CD8-positive, alpha-beta memory T cell (primary cell): ENCODE measurements at regions not wholly inside any gene's neighbourhood (a gene's known extent, or its start where the extent isn't known, plus 50 kb on each side); places are given as distances from the start of the nearest gene placed in this dataset.

Experiments used
- CTCF ChIA-PET: fragments of 350-600 bp; sonication (Branson Sonifier 250); formaldehyde crosslinking; loops from one replicate; lab custom pipeline; 2021; ENCODE audit warnings: antibody characterized with exemption; lab: Charles Lee
- POLR2A ChIA-PET: fragments of 350-600 bp; sonication (Branson Sonifier 250); formaldehyde crosslinking; loops from one replicate; lab custom pipeline; 2021; ENCODE audit warnings: antibody characterized with exemption; lab: Charles Lee
- DNase-seq, 5 donors: peaks; one replicate each; pipeline versions ENCODE4 v3.0.0 to v3.0.0-alpha.2; 2020 to 2022; ENCODE audit warnings: mixed read lengths in 1 of 5
- H3K27ac ChIP-seq: one replicate; pipeline ENCODE4 v1.7.0; 2013; ENCODE audit warnings: low read depth, mild to moderate bottlenecking, low read length, moderate library complexity
- H3K27me3 ChIP-seq: 2 replicates; pipeline ENCODE4 v1.7.0; 2013; ENCODE audit warnings: low read length, mild to moderate bottlenecking; ENCODE audit not compliant: insufficient read depth, poor library complexity, severe bottlenecking
- H3K36me3 ChIP-seq: 2 replicates; pipeline ENCODE4 v1.7.0; 2013; ENCODE audit warnings: mild to moderate bottlenecking, low read length, moderate library complexity; ENCODE audit not compliant: insufficient read depth
- H3K4me1 ChIP-seq: 2 replicates; pipeline ENCODE4 v1.7.0; 2013; ENCODE audit warnings: mild to moderate bottlenecking, low read length, moderate library complexity; ENCODE audit not compliant: insufficient read depth
- H3K4me3 ChIP-seq: 2 replicates; pipeline ENCODE4 v1.7.0; 2013; ENCODE audit warnings: mild to moderate bottlenecking, low read length
- H3K9me3 ChIP-seq: 2 replicates; pipeline ENCODE4 v1.7.0; 2013; ENCODE audit warnings: mild to moderate bottlenecking, low read length
- H3K27ac Mint-ChIP-seq, 8 donors: one replicate each; pipeline ENCODE4 v1.8.0; 2020 to 2021; ENCODE audit warnings: mixed read lengths in 8 of 8, mild to moderate bottlenecking in 6 of 8, inconsistent platforms in 3 of 8, moderate library complexity in 3 of 8
- H3K27me3 Mint-ChIP-seq, 2 donors: one replicate each; pipeline ENCODE4 v1.8.0; 2020 to 2021; ENCODE audit warnings: mixed read lengths in 2 of 2, mild to moderate bottlenecking in 1 of 2, moderate library complexity in 1 of 2
- H3K36me3 Mint-ChIP-seq, 3 donors: one replicate each; pipeline ENCODE4 v1.8.0; 2020 to 2021; ENCODE audit warnings: mixed read lengths in 3 of 3, inconsistent platforms in 1 of 3, mild to moderate bottlenecking in 1 of 3
- H3K4me1 Mint-ChIP-seq, 3 donors: one replicate each; pipeline ENCODE4 v1.8.0; 2020 to 2021; ENCODE audit warnings: mixed read lengths in 3 of 3, inconsistent platforms in 1 of 3, mild to moderate bottlenecking in 1 of 3
- H3K4me3 Mint-ChIP-seq, 7 donors: one replicate each; pipeline ENCODE4 v1.8.0; 2020 to 2021; ENCODE audit warnings: mixed read lengths in 7 of 7, mild to moderate bottlenecking in 6 of 7, moderate library complexity in 4 of 7, inconsistent platforms in 2 of 7
- H3K9me3 Mint-ChIP-seq, 5 donors: one replicate each; pipeline ENCODE4 v1.8.0; 2020 to 2022; ENCODE audit warnings: mixed read lengths in 5 of 5, mild to moderate bottlenecking in 3 of 5, moderate library complexity in 2 of 5, inconsistent platforms in 1 of 5

DNA sequence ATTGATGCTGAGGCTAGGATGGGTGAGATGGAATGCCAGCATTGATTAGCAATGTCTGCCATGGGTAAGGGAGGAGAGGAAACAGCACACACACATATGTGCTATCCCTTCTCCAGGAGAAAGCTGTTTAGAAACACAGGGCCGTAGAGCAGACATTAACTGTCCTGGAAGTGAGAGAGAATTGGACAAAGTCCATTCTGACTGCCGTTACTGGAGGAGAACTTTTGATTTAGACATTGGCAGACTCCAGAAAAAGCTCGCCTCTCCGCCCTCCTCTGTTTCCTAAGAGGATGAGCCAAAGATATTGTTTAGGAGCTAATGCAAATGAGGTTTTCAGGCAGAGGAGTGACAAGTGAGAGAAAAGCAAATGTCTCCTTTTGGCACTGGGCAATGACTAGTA lies 237.0 kb downstream of the HAPSTR1 start:
- Mint-ChIP-seq H3K27me3 (peaks cover 0 to 5% of the 10 kb centered on the region in 2 donors), H3K4me1 (no peaks in the 10 kb centered on the region), H3K36me3 (no peaks in the 10 kb centered on the region), H3K9me3 (peaks cover 0 to 9% (median 0%) of the 10 kb centered on the region in 5 donors), H3K4me3 (no peak overlapping the region), H3K27ac (no peak overlapping the region)
- ChIA-PET CTCF (no interaction called here), POLR2A (no interaction called here)
- no peak overlapping the region for H3K4me3 ChIP-seq
- H3K27ac ChIP-seq = no peak overlapping the region
- no peaks in the 10 kb centered on the region for H3K4me1 ChIP-seq
- H3K36me3 ChIP-seq = no peaks in the 10 kb centered on the region
- DNase-seq = no peak
- no peaks in the 10 kb centered on the region for H3K27me3 ChIP-seq
- H3K9me3 ChIP-seq = no peaks in the 10 kb centered on the region

DNA sequence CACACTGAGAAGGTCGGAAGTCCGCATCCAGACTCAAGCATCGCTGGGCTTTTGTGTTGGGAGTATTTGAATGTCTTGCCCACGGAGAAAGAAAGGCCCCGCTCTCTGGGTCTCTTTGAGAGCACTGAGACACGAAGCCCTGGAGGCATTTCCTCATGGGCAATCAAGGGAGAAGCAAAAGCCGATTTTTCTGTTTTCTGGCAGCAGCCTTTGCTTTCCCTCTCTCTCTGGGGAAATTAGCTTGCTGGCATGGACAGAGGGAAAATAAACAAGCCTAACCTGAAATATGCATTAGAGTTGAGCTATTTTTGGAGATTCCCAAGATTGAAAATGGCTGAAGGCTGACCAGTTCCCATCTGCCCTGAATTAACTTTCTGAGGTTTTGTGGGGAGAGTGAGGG lies 238.7 kb downstream of the HAPSTR1 start:
- no peak for DNase-seq
- H3K9me3 Mint-ChIP-seq = peaks cover 0 to 9% (median 0%) of the 10 kb centered on the region in 5 donors
- POLR2A ChIA-PET = no interaction called here
- H3K36me3 Mint-ChIP-seq = no peaks in the 10 kb centered on the region
- H3K27me3 Mint-ChIP-seq = peaks cover 0 to 5% of the 10 kb centered on the region in 2 donors
- no peaks in the 10 kb centered on the region for H3K4me1 Mint-ChIP-seq
- Histone ChIP-seq H3K4me1 (no peaks in the 10 kb centered on the region), H3K36me3 (no peaks in the 10 kb centered on the region), H3K27ac (no peak overlapping the region), H3K9me3 (no peaks in the 10 kb centered on the region), H3K4me3 (no peak overlapping the region), H3K27me3 (no peaks in the 10 kb centered on the region)
- no peak overlapping the region for H3K4me3 Mint-ChIP-seq
- CTCF ChIA-PET = no interaction called here
- no peak overlapping the region for H3K27ac Mint-ChIP-seq

DNA sequence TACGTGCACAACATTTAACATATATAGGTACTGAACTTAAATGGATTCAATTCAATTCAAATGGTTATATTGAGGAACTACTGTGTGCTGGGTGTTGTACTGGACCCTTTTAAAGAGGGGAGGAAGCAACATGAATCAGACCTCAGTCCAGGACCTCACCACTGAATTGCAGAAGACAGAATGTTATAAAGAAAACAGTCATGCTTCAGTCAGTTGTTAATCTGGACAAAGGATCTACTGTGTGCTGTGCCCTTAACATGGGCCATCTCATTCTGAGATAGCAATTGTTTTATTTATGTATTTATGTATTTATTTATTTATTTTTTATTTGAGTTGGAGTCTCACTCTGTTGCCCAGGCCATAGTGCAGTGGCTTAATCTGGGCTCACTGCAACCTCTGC lies 240.1 kb downstream of the HAPSTR1 start:
- Histone ChIP-seq H3K27ac (no peak overlapping the region), H3K9me3 (no peaks in the 10 kb centered on the region), H3K4me1 (no peaks in the 10 kb centered on the region), H3K36me3 (no peaks in the 10 kb centered on the region), H3K27me3 (no peaks in the 10 kb centered on the region), H3K4me3 (no peak overlapping the region)
- POLR2A ChIA-PET = no interaction called here
- peaks cover 0 to 7% (median 0%) of the 10 kb centered on the region in 5 donors for H3K9me3 Mint-ChIP-seq
- H3K4me3 Mint-ChIP-seq = no peak overlapping the region
- DNase-seq = no peak
- no peaks in the 10 kb centered on the region for H3K4me1 Mint-ChIP-seq
- no peaks in the 10 kb centered on the region for H3K36me3 Mint-ChIP-seq
- H3K27ac Mint-ChIP-seq = no peak overlapping the region
- peaks cover 0 to 2% of the 10 kb centered on the region in 2 donors for H3K27me3 Mint-ChIP-seq
- CTCF ChIA-PET = no interaction called here

DNA sequence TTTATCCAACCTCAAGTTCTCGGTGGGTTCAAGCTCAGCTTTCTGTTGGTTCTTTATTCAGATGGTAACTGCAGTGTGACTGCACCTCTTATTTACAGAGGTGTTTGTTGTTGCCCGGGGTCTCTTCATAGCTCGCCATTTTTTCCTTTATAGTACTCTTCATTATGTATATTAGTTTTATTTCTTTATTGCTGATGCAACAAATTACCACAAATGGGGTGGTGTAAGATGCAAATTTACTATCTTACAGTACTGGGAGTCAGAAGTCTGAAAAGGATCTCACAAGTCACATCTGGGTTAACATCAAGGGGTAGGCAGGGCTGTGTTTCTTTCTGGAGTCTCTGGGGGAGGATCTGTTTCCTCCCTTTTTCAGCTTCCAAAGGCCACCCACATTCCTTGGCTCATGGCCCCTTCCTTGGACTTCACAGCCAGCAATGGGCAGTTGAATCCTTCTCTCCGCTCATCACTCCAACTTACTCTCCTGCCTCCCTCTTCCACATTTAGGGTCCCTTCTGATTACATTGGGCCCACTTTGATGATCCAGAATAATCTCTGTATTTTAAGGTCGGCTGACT lies 241.2 kb downstream of the HAPSTR1 start:
- Mint-ChIP-seq H3K9me3 (peaks cover 0 to 3% (median 0%) of the 10 kb centered on the region in 5 donors), H3K27me3 (peaks cover 0 to 2% of the 10 kb centered on the region in 2 donors), H3K4me3 (no peak overlapping the region), H3K36me3 (no peaks in the 10 kb centered on the region), H3K4me1 (no peaks in the 10 kb centered on the region), H3K27ac (no peak overlapping the region)
- Histone ChIP-seq H3K9me3 (no peaks in the 10 kb centered on the region), H3K27me3 (no peaks in the 10 kb centered on the region), H3K27ac (no peak overlapping the region), H3K4me3 (no peak overlapping the region), H3K36me3 (no peaks in the 10 kb centered on the region), H3K4me1 (no peaks in the 10 kb centered on the region)
- ChIA-PET POLR2A (no interaction called here), CTCF (no interaction called here)
- no peak for DNase-seq

DNA sequence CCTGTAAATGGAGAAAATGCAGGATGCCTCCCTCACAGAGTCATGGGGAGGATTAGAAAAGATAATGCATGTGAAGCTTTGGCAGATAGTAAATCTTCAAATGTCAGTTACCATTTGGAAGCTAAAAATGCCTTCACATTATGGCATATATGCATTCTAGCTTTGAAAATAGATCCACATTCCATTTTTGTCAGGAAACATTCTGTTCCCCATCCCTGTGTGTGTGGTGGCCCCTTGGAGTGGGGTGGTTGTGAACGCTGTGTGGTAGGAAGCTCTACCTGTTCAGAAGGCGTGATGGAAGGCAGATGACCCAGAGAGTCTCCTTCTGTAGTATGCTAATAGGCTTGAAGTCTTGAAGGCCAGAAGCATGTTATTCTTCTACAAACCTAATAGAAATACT lies 242.0 kb downstream of the HAPSTR1 start:
- peaks cover 0 to 3% (median 0%) of the 10 kb centered on the region in 5 donors for H3K9me3 Mint-ChIP-seq
- ChIA-PET POLR2A (no interaction called here), CTCF (no interaction called here)
- Histone ChIP-seq H3K4me3 (no peak overlapping the region), H3K36me3 (no peaks in the 10 kb centered on the region), H3K27me3 (no peaks in the 10 kb centered on the region), H3K4me1 (no peaks in the 10 kb centered on the region), H3K27ac (no peak overlapping the region), H3K9me3 (no peaks in the 10 kb centered on the region)
- no peak overlapping the region for H3K4me3 Mint-ChIP-seq
- H3K27me3 Mint-ChIP-seq = peaks cover 0 to 2% of the 10 kb centered on the region in 2 donors
- no peaks in the 10 kb centered on the region for H3K36me3 Mint-ChIP-seq
- no peaks in the 10 kb centered on the region for H3K4me1 Mint-ChIP-seq
- H3K27ac Mint-ChIP-seq = no peak overlapping the region
- no peak for DNase-seq

DNA sequence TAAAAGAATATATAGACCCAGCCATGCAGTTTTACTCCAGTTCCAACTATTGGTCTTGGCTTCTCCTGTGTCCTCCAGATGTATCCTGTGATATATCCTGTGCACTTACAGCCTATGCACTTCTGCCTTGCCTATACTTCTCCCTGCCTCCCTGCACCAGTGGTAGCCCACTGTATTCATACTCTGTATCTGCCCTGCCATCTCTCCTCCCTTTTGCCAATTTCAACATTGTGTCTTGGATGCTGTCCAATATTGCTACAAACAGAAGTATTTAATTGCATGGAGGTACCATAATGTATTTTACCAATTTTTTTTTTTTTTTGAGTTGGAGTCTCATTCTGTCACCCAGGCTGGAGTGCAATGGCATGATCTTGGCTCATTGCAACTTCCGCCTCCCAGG lies 242.7 kb downstream of the HAPSTR1 start:
- Mint-ChIP-seq H3K9me3 (peaks cover 0 to 3% (median 0%) of the 10 kb centered on the region in 5 donors), H3K27ac (no peak overlapping the region), H3K4me1 (no peaks in the 10 kb centered on the region), H3K27me3 (peaks cover 0 to 2% of the 10 kb centered on the region in 2 donors), H3K36me3 (no peaks in the 10 kb centered on the region), H3K4me3 (no peak overlapping the region)
- Histone ChIP-seq H3K27ac (no peak overlapping the region), H3K4me3 (no peak overlapping the region), H3K36me3 (no peaks in the 10 kb centered on the region), H3K4me1 (no peaks in the 10 kb centered on the region), H3K27me3 (no peaks in the 10 kb centered on the region), H3K9me3 (no peaks in the 10 kb centered on the region)
- CTCF ChIA-PET = no interaction called here
- no peak for DNase-seq
- POLR2A ChIA-PET = no interaction called here

DNA sequence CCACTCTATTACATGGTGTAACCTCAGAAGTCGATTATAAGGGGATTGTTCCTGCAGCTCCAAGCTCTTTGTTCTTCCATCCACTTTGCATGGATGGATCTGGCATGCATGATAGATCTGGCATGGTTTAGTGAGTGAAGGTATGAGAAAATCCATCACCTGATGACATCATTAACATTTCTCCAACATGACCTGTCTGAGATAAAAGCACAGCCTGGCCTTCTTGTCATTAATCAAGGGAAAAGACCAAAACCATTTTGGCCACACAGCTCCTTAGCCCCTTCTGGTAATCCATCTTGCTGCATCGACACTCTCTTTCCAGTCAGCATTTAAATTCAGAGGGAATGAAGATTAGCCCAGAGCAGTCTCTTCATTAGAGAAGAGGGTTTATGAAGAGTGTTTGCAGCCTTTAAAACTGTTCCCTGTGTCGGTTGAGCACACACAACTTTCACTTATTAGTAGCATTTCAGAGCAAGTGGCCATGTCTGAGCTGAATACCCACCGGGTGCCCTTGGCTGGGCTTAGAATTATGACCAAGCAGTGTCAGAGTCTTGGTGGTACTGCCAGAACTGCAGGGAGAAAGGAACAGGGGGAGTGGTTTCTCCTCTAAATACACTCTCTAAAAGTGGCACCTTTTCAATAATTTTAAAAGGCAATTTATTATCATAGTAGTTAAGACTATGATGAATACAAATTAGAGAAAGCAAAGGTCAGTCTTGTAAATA lies 246.0 kb downstream of the HAPSTR1 start:
- ChIA-PET CTCF (no interaction called here), POLR2A (no interaction called here)
- no peak for DNase-seq
- H3K27ac Mint-ChIP-seq = no peak overlapping the region
- no peaks in the 10 kb centered on the region for H3K4me1 Mint-ChIP-seq
- H3K36me3 Mint-ChIP-seq = no peaks in the 10 kb centered on the region
- peaks cover 0 to 7% (median 0%) of the 10 kb centered on the region in 5 donors for H3K9me3 Mint-ChIP-seq
- no peaks in the 10 kb centered on the region for H3K27me3 Mint-ChIP-seq
- Histone ChIP-seq H3K27me3 (no peaks in the 10 kb centered on the region), H3K36me3 (no peaks in the 10 kb centered on the region), H3K27ac (no peak overlapping the region), H3K4me1 (no peaks in the 10 kb centered on the region), H3K9me3 (no peaks in the 10 kb centered on the region), H3K4me3 (no peak overlapping the region)
- no peak overlapping the region for H3K4me3 Mint-ChIP-seq

DNA sequence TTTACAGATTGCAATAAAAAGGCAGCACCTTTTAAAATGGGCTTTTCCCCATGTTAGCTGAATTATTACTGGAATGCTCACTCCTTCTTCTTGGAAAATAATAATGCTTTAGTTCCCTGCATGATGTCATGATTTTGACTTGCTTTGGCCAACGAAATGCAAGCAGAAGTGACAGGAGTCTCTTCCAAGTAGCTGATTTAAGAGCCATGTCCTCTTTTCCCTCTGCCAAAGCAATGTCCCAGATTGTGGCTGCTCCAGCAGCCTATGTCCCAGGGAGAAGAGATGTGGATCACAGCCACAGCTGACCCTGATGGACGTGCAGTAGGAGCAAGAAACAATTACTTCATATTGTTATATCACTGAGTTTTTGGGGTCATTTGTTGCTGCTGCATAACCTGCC lies 246.6 kb downstream of the HAPSTR1 start:
- no peaks in the 10 kb centered on the region for H3K27me3 ChIP-seq
- no peaks in the 10 kb centered on the region for H3K4me1 Mint-ChIP-seq
- no peaks in the 10 kb centered on the region for H3K4me1 ChIP-seq
- H3K4me3 ChIP-seq = no peak overlapping the region
- H3K27ac ChIP-seq = no peak overlapping the region
- H3K9me3 ChIP-seq = no peaks in the 10 kb centered on the region
- no peak overlapping the region for H3K27ac Mint-ChIP-seq
- ChIA-PET CTCF (no interaction called here), POLR2A (no interaction called here)
- H3K36me3 Mint-ChIP-seq = no peaks in the 10 kb centered on the region
- no peaks in the 10 kb centered on the region for H3K27me3 Mint-ChIP-seq
- no peak for DNase-seq
- H3K9me3 Mint-ChIP-seq = peaks cover 0 to 7% (median 0%) of the 10 kb centered on the region in 5 donors
- H3K36me3 ChIP-seq = no peaks in the 10 kb centered on the region
- no peak overlapping the region for H3K4me3 Mint-ChIP-seq
